ENCODE measurements at regions not wholly inside any gene's neighbourhood (a gene's known extent, or its start where the extent isn't known, plus 50 kb on each side); places are given as distances from the start of the nearest gene placed in this dataset.
A peak's percentile ranks its signal among the peaks of the same experiment; 100 is the strongest.

GRCh38 chr5:174421408-174421805 lies 303.0 kb upstream of the MSX2 start:
- TF ChIP-seq CTCF (IDR thresholded peaks at IDR 0.05) = no peak
- H3K4me3 ChIP-seq (replicated peaks in 1 of 3; ENCODE audit: low read depth in 2 of 3, low read length in 3 of 3) = no peak overlapping the region
- Mint-ChIP-seq H3K9me3 (peaks cover 0 to 4% (median 0%) of the 10 kb centered on the region in 7 donors), H3K27me3 (ENCODE audit: low read depth in 3 of 3) (peaks cover 6 to 27% (median 19%) of the 10 kb centered on the region in 3 donors), H3K4me3 (peak overlapping the region in 1 of 2 donors; percentile 12), H3K4me1 (peaks cover 2% of the 10 kb centered on the region), H3K36me3 (no peaks in the 10 kb centered on the region), H3K27ac (no peak overlapping the region)
- H4K20me1 ChIP-seq (ENCODE audit: insufficient read depth, low read length) = no peaks in the 10 kb centered on the region
- DNase-seq = no peak
- WGBS (ENCODE audit: insufficient coverage) = no CpG with 5 or more reads among the region's 7 CpGs
- H3K27ac ChIP-seq (ENCODE audit: low read depth in 1 of 2, low read length in 2 of 2) = no peak overlapping the region
- H3K9ac ChIP-seq (ENCODE audit: insufficient read depth, low read length, poor library complexity, severe bottlenecking) = no peak overlapping the region
- peaks cover 0 to 5% of the 10 kb centered on the region in 2 donors for H3K27me3 ChIP-seq (ENCODE audit: control insufficient read depth in 2 of 2, insufficient read depth in 2 of 2, low read length in 2 of 2)
- H3K4me2 ChIP-seq (replicated peaks; ENCODE audit: extremely low read depth, low read length, poor library complexity, severe bottlenecking) = no peak overlapping the region
- H3K79me2 ChIP-seq (ENCODE audit: insufficient read depth, low read length) = no peaks in the 10 kb centered on the region
- intact Hi-C loops (cut with micrococcal nuclease) = loop anchor here in 1 of 2 donors (2.0 kb wide), 1 partner anchor 371 kb away; no protein-coding TSS in a partner anchor
- no peaks in the 10 kb centered on the region for H3K4me1 ChIP-seq (ENCODE audit: control insufficient read depth in 1 of 2, insufficient read depth in 2 of 2, low read length in 2 of 2)
- H2AFZ ChIP-seq (ENCODE audit: insufficient read depth, low read depth, low read length, poor library complexity, severe bottlenecking) = no peak overlapping the region
- H3K9me3 ChIP-seq (replicated peaks in 1 of 2; ENCODE audit: control insufficient read depth in 1 of 2, insufficient read depth in 1 of 2, low read length in 2 of 2) = no peaks in the 10 kb centered on the region
- no peaks in the 10 kb centered on the region for H3K36me3 ChIP-seq (replicated peaks in 1 of 2; ENCODE audit: control insufficient read depth in 1 of 2, insufficient read depth in 2 of 2, low read length in 2 of 2)

GRCh38 chr5:174423558-174423957 lies 300.8 kb upstream of the MSX2 start:
- H3K4me1 ChIP-seq (ENCODE audit: control insufficient read depth in 1 of 2, insufficient read depth in 2 of 2, low read length in 2 of 2) = no peaks in the 10 kb centered on the region
- no peaks in the 10 kb centered on the region for H3K36me3 ChIP-seq (replicated peaks in 1 of 2; ENCODE audit: control insufficient read depth in 1 of 2, insufficient read depth in 2 of 2, low read length in 2 of 2)
- H3K27me3 Mint-ChIP-seq (ENCODE audit: low read depth in 3 of 3) = peaks cover 8 to 20% (median 15%) of the 10 kb centered on the region in 3 donors
- intact Hi-C loops (cut with micrococcal nuclease) = no loop called here
- H3K4me1 Mint-ChIP-seq = peaks cover 2% of the 10 kb centered on the region
- no peak for DNase-seq
- H2AFZ ChIP-seq (ENCODE audit: insufficient read depth, low read depth, low read length, poor library complexity, severe bottlenecking) = no peak overlapping the region
- no peaks in the 10 kb centered on the region for H3K36me3 Mint-ChIP-seq
- H3K9me3 Mint-ChIP-seq = peaks cover 0 to 2% (median 0%) of the 10 kb centered on the region in 7 donors
- no peak overlapping the region for H3K27ac ChIP-seq (ENCODE audit: low read depth in 1 of 2, low read length in 2 of 2)
- H3K79me2 ChIP-seq (ENCODE audit: insufficient read depth, low read length) = no peaks in the 10 kb centered on the region
- no peak overlapping the region for H3K4me3 Mint-ChIP-seq
- no peaks in the 10 kb centered on the region for H3K9me3 ChIP-seq (replicated peaks in 1 of 2; ENCODE audit: control insufficient read depth in 1 of 2, insufficient read depth in 1 of 2, low read length in 2 of 2)
- H4K20me1 ChIP-seq (ENCODE audit: insufficient read depth, low read length) = no peaks in the 10 kb centered on the region
- H3K4me3 ChIP-seq (replicated peaks in 1 of 3; ENCODE audit: low read depth in 2 of 3, low read length in 3 of 3) = no peak overlapping the region
- no peak overlapping the region for H3K27ac Mint-ChIP-seq
- WGBS (ENCODE audit: insufficient coverage) = 95% methylated on average over 6 of the region's 11 CpGs
- H3K27me3 ChIP-seq (ENCODE audit: control insufficient read depth in 2 of 2, insufficient read depth in 2 of 2, low read length in 2 of 2) = peaks cover 0 to 5% of the 10 kb centered on the region in 2 donors
- H3K4me2 ChIP-seq (replicated peaks; ENCODE audit: extremely low read depth, low read length, poor library complexity, severe bottlenecking) = no peak overlapping the region
- TF ChIP-seq CTCF (IDR thresholded peaks at IDR 0.05) = no peak
- H3K9ac ChIP-seq (ENCODE audit: insufficient read depth, low read length, poor library complexity, severe bottlenecking) = no peak overlapping the region

Measured in CD14-positive monocyte (primary cell).